Amygdala (tissue), 56 donors: ENCODE measurements at regions not wholly inside any gene's neighbourhood (a gene's known extent, or its start where the extent isn't known, plus 50 kb on each side); places are given as distances from the start of the nearest gene placed in this dataset.

Experiments
- DNase-seq, 56 donors: peaks; one replicate each; lab custom pipeline; 2025; lab: John Stamatoyannopoulos, UW

DNA sequence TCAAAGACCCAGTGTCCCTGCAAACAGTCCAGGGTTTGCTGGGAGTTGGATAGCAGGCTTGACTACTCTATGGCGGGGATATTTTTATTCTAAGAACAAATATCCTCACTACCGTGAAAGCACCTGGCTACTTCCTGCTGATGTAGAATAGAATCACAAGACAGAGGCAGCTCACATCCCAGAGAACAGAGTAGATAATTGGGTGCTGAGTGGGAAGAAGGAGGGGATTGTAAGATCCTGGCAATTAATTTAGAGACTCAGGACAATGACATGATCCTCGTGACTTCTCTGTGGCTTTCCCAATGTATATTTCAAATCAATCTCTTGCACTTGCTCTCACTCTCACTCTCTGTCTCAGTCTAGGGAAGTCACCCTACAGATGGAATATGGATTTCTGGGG lies 341.9 kb upstream of the DCC start:
- no peak for DNase-seq

DNA sequence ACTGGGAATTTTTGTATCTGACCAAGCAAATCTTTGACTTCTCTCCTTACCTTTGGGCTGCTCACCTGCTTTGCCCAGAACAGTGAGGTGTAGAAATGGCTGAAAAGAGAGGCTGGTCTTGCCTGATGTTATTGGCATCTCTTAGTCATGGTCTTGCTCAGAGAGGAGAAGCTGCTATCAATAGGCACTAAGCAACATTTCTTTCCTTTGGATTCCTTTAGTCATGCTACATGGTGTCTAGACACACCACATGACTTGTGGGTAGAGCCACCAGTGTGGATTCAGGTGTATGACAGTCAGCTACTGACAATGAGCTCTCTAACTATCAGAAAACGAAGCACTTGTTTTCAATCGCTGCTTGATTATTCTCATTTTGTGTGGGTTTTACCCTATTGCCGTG lies 341.3 kb upstream of the DCC start:
- no peak for DNase-seq

DNA sequence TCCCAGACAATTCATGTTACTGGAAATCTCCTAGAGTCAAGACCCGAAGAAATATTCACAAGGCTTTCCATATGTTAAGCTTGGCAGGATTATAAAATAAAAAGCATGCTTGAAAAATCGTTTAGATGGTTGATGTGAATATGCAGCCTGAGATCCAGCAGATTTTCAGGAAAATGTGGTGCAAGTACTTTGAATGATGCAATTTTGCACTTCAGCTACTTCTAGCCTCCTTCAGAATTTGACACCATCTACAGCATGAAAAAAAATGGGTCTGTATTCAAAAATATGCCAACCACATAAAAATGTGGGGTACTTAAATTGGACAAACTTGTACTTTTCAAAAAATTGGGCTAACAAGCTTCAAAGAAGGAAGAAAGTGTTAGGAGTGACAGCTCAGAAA lies 340.6 kb upstream of the DCC start:
- DNase-seq, result no peak

DNA sequence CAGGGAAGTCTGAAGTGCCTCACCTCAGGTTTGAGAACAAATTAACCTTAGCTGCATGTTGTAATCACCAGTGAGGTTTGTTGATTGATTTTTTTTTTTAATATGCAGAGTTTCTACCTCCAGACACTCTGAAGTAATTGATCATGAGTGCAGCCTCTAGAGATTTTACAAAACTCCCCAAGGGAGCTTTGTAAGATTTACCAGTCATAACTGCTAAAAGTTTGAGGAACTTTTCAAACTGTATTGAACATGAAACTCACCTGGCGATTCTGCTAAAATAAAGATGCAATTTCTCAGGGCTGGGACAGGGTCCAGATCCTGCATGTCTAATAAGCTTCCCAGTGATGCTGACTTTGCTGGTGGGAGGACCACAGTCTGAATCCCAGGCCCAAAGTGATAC lies 339.6 kb upstream of the DCC start:
- DNase-seq, result no peak

DNA sequence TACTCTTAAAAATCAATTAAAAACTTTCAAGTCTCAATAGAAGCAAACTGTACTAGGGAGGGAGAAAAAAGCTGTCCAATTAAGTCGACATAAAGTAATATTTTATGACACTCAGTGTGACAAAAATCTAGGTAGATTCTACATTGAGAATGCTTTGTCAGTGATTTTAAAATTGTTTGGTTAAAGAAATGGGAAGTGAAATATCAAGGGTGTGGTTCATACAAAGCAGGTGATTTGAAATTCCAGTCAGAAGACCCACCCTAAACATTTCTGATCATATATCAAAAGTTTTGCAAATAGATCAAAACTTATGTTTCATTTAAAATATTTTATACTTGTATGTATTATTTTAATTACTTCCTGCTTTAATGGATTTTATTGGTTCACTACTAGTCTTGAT lies 338.9 kb upstream of the DCC start:
- no peak for DNase-seq

DNA sequence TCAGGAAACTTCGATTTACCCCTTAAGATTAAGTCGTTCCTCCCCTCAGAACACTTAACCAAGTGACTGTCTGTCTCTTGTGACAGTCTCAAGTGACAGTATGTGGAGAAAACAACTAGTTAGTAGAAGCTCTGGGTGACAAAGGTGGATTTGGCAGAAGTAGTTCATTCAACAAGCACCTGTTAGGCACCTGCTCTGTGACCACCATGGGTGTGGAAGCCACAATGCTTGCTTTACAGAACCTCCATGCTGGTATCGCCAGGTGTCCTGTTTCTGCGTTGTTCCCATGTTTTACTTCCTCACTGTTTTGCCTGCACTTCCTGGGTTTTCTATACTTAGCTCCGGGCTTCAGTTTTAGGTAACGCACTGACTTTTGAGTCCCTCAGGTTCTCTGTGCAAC lies 337.4 kb upstream of the DCC start:
- DNase-seq, result no peak

DNA sequence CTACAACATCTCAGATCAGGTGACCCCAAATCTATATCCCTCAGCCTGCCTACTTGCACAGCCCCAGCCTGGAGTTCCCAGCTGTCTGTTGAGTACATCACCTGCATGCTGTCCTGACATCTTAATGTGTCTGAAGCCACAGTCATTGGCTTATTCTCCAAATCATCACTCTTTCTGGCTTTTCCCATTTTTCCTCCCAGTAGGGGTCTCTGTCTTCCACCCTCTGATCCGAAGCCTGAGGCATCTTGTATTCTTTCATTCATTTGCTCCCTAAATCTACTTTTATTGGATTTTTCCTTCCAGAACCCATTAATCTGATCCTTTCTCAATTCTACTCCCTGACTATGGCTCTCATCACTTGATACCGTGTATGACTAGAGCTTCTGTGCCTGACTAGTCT lies 332.9 kb upstream of the DCC start:
- no peak for DNase-seq

DNA sequence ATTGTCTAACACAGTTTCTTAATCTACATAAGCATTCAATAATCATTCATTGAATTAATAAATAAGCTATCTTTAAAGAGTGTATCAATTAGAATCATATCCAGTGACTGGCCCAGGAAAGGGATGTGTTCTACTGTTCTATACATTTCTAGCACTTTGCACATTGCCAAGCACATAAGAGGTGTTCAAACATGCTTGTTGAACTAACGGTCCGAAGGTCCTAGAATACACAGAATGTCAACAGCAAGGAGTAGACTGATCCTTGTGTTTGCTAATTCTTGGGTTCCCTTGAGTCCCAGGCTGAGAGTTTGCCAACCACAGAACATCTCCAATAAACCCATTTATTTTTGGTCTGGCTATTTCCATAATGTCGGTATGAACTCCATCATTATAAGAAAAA lies 331.7 kb upstream of the DCC start:
- no peak for DNase-seq

DNA sequence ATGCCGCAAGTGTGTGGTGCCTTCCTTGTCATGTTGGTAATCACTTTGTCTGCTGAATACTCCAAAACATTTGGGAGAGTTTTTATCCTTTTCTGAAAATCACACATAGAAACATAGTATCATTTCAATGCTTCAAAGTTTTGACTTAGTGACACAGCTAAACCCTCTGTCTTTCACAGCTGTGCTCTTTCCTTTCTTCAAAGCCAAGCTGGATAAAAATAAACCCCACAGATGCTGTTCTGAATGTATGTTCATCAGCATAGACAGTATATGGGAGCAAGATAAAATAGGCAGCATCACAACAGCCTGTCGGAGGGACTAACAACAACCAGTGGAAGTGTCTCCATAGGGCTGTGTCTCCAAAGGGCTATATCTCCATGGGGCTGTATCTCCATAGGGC lies 331.3 kb upstream of the DCC start:
- DNase-seq, result no peak

DNA sequence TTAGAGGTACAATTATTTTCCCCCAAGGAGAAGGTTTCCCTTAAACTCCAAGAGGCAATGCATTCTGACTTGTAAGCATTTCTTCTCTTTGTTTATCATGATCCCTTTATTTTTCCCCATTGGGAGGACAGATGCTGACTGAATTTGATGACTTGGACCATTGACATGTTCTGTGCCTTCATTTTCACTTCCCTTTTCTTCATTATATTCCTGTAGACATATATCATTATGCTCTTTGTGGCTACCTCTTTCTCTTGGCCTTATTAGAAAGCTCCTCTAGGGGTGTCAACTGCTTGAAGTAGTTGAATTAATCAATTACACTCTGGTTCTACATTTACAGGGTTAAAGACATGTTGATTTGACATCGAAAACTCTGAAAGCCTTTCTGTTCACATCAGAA lies 330.0 kb upstream of the DCC start:
- no peak for DNase-seq

DNA sequence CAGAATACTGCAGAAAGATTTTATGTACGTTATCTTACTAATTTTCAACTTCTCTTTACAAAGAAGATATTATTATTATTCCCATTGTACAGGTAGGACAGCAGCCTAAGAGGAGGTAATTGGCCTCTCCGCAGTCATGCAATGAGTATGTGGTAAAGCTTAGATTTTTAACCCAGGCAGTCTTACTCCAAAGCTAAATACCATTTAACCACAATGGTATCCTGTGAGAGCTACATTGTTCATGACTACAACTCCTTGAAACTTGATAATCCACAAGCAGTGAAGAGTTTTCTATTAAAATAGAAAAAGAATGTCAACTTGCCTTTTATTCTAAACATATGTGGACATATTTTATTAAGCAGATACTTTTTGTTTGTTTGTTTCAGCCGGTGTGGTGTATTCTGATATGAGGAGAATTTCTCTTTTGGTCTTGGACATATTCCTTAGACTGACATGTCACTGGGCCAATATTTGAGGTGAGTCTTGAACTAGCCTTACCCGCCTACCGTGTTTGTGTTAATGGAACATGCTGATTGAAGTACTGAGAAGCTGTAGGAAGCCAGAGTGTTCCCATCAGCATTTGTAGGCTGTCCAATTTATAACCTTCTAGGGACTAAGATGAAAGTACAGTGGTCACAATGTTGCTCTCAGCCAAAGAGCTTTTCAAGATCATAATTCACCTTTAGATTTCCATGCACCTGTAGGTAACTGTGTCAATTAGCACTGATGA lies 293.9 kb upstream of the DCC start:
- DNase-seq, result no peak

DNA sequence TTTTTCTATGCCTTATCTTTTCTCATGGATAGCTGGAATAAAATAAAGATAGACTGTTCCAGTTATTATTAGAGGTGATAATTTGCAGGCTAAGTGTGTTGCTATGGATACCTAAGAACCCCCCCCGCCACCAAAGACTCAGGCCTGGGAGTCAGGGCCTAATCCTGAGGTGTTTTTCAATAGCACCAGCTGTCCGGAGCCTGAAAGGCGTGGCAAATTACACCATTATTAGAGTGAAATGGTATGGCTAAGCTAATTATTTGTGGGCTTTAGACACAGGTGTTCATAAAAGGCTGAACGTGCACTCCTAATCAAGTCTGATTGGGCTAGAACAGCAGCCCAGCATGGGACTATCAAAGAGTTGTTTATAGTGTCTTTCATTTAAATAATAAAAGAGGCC lies 293.2 kb upstream of the DCC start:
- DNase-seq, result no peak

DNA sequence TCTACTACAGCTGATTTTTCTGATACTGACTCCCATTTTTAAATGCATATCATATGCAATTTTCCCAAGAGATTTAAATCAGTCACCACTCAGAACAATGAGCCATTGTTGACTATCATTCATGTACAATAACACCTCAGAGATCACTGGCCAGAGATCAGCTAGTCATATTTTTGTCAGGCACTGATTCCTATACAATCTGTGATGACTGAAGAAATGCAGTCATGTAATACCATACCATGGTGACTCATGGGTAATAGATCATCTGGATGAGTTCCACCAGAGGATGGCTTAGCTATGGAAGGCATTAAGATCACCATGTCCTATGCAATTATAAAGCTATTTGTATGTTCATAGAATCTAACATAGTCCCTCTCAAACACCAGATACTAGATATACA lies 285.7 kb upstream of the DCC start:
- DNase-seq, result no peak

DNA sequence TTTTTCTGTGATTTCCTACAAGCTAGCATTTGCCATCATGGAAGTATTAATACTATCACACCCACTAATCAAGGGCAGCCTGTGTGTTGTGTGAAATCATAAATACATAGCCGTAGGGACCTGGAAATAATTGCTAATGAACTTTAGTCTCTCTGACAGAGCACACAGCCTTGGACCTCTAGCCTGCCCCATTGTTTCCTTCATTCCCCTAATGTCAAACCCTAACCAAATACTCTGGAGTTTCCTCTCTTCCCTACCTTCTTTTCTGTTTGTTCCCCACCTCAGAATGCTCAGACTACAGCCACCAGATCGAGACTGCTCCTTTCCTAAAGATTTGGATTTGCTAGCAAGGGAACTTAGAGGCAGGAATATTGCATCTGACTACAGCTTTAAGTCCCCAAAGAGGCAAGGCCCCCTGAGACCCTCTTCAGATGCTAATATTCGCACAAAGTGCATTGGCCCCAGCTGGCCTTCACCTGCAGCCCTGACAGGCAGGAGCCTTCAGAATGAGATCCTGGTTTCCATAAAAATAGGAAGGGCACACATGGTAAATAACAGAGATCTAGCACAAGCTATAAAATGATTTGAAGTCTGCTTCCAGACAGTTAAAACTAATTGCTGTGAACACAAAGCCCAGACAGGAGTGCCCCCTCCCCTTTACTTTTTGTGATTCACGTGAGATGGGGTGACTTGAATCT lies 279.2 kb upstream of the DCC start:
- DNase-seq, result no peak

DNA sequence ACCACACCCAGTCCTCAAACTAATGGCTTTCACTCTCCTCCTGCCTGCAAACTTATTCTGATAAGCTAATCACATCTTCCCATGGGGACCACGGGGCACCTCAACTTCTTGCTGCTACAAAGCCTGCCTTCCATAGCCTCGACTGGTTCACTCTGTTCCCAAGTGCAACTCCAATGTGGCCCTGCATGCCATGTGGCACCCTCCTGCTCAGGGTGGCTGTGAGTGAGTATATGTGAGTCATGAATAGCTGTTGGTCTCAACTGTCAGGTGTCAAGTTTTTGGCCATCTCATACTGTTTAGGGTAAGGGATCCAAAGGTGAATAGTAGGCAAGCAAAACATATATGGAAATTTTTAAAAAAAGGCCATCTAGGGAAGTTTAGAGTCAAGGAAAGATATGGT lies 276.1 kb upstream of the DCC start:
- no peak for DNase-seq

DNA sequence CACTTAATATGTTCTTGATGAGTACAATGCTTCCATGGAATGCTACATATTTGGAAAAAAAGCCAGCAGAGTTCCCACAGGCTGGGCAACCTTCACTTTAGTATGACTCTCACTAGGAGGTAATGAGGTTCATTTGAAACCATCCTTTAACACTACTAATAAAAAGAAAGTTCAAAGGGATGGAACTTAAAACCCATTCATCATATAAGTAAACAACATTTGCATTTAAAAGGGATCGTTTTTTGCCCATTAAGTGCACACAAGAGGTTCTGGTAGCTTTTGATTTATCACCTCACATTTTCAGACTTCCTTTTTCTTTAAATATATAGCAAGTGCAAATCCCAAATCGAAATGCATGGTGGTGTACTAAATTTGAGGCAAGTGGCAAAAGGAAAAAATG lies 270.8 kb upstream of the DCC start:
- DNase-seq, result no peak

DNA sequence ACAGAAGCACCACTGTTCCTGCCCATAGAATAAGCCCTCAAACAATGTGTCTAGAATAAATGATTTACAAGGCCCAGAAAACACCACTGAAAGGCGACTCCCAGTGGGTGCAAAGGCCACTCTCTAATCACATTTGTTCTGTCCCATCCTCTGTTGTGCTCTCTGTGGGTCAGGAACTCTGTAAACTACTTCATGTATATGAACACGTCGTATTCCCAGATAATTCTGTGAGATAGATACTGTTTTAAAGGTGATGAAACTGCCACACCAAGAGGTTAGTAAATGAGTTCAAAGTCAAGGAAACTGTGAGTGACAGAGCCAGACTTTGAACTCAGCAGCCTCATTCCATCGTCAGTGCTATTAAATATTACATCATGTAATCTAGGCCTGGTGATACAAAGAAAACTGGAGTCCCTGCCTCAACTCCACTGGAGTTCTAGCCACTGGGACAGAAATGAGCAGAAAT lies 269.7 kb upstream of the DCC start:
- DNase-seq, result no peak

DNA sequence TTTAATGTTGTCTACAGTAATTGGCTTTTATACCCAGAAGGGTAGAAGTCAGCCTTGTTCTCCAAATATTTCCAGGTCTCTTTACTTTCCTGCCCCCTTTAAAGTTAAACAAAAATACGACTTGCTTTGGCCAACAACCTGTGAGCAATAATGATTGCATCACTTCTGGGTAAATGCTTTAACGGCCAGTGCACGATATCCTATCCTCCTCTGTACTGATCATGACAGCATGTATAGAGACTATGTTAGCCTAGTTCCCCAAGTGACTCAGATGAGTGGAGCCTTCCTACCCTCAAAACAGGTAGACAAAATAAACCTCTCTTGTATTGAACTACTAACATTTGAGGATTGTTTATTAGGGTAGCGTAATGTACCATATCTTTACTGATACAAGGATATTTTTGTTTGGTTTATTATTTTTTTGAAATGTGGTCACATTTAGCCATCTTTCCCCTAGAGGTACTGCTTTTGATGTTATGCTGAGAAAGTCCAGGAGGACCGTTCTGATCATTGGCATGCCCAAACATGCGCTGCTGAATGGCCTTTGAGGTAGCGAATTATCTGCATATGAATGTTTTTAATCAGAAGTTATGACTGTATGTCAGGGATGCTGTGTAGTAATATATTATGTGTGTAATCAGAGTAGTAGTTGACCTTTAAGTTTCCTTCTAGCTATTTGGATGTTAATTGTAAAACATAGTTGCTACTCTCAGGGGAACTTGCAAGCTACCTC lies 262.6 kb upstream of the DCC start:
- no peak for DNase-seq

DNA sequence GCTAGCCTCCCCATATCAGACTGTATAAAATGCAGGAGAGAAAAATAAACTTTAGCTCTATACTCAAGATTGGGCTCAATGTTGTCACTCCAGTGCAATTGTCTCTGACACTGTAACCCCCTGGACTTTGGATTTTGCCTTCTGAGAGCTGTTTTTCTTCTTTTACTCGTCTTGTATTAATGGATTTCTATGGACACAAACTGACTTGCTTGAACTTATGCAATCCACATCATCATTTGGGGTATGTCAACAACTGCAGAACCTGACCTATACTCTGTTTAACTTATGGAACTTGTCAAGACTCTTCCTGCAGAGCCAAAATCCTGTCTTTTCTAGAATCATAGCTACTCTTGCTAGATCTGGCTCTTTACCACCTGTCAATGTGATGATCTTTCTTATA lies 257.8 kb upstream of the DCC start:
- DNase-seq, result no peak

DNA sequence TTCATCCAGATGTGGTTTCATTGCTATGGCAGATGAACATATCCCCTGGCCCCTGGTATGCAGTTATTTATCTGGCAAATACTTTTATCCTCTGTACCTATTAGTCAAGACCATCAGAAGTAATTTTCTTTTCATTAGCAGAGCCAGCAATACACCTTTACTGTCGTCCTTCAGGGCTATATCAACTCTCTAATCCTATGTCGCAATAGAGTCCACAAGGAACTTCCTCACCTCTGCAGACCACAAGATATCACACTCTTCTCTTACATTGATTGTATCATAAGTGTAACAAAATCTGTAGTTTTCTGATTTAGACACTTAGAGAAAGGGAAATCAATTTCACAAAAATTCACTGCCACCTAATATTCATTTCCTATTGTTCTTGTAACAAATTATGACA lies 252.9 kb upstream of the DCC start:
- DNase-seq, result no peak

DNA sequence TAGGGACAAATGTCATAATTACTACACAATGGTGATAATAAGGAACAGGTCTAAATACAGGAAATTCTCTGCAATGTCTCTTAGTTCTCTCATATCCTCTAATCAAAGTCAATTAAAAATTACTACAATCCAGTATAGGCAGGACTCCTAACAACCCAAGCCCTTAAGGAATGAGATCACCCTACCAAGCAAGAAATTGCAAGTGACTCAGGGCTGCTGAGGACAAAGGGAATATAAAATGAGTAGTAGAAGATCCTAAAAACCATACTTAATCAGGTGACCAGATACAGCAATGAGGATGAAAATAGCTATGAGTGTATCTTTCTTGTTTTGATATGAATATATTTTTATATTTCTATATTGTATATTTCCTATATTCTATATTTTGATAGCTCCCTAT lies 250.0 kb upstream of the DCC start:
- DNase-seq, result no peak

DNA sequence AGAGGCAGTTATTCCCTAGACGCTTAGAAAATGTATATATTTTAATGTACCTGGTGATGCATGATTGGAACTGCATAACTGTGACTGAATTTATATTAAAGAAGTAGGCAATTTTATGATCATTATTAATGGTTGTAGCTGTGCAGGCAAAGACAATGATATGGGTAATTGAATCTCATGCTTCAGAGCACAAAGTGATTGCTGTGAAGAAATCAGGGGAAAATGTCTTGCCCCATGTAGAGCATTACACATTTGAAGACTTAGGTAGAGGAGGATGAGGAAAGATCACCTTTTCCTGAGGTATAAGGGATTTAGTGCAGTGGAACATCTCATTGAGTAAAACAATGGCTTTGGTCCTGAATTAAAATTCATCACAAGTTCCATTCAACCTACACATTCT lies 246.8 kb upstream of the DCC start:
- DNase-seq, result no peak
